Keratinocyte (primary cell): ENCODE measurements at regions not wholly inside any gene's neighbourhood (a gene's known extent, or its start where the extent isn't known, plus 50 kb on each side); places are given as distances from the start of the nearest gene placed in this dataset.

Experiments
- DNase-seq: peaks from one replicate; pipeline ENCODE4 v3.0.0-alpha.2; 2011; ENCODE audit warnings: low read depth, missing footprints, low spot score
- FAIRE-seq: peaks from 2 replicates; lab custom pipeline; 2011; peaks lifted over from hg19 to GRCh38; lab: Jason Lieb, UNC
- H2AFZ ChIP-seq: 2 replicates; pipeline ENCODE4 v1.6.0; 2012; ENCODE audit warnings: low read length, control low read depth, inconsistent platforms; ENCODE audit not compliant: control insufficient read depth
- H3K27ac ChIP-seq: 2 replicates; pipeline ENCODE4 v1.5.1; 2011; ENCODE audit warnings: low read length; ENCODE audit not compliant: control insufficient read depth, insufficient read depth
- H3K27me3 ChIP-seq: 3 replicates; pipeline ENCODE4 v1.6.0; 2011; ENCODE audit warnings: low read length; ENCODE audit not compliant: control insufficient read depth, insufficient read depth; ENCODE audit errors: extremely low read depth
- H3K36me3 ChIP-seq, 2 experiments: 2 replicates in 1 of 2; 3 replicates in 1 of 2; pipeline ENCODE4 v1.5.1; 2011; ENCODE audit warnings: low read length in 2 of 2, mild to moderate bottlenecking in 1 of 2; ENCODE audit not compliant: control insufficient read depth in 2 of 2, insufficient read depth in 2 of 2; ENCODE audit errors: extremely low read depth in 1 of 2
- H3K4me1 ChIP-seq: 3 replicates; pipeline ENCODE4 v1.5.1; 2011; ENCODE audit warnings: low read length; ENCODE audit not compliant: control insufficient read depth, insufficient read depth; ENCODE audit errors: extremely low read depth
- H3K4me2 ChIP-seq: 3 replicates; pipeline ENCODE4 v1.6.0; 2011; ENCODE audit warnings: low read depth, low read length; ENCODE audit not compliant: control insufficient read depth, insufficient read depth; ENCODE audit errors: extremely low read depth
- H3K4me3 ChIP-seq, 3 experiments: fragments of 200-600 bp in 1 of 3; sonication (generic) in 1 of 3; 2 replicates in 2 of 3; 3 replicates in 1 of 3; pipeline ENCODE4 v1.5.1; 2011 to 2016; ENCODE audit warnings: low read length in 3 of 3, mild to moderate bottlenecking in 3 of 3, control low read depth in 2 of 3, inconsistent platforms in 1 of 3, low read depth in 1 of 3, mixed read lengths in 1 of 3, mixed run types in 1 of 3, moderate library complexity in 1 of 3; ENCODE audit not compliant: control insufficient read depth in 2 of 3, insufficient read depth in 2 of 3; ENCODE audit errors: extremely low read depth in 1 of 3
- H3K79me2 ChIP-seq: 2 replicates; pipeline ENCODE4 v1.6.0; 2012; ENCODE audit warnings: low read length; ENCODE audit not compliant: control insufficient read depth, insufficient read depth
- H3K9ac ChIP-seq: 3 replicates; pipeline ENCODE4 v1.6.0; 2011; ENCODE audit warnings: low read length; ENCODE audit not compliant: control insufficient read depth, insufficient read depth; ENCODE audit errors: extremely low read depth
- H3K9me1 ChIP-seq: 3 replicates; pipeline ENCODE4 v1.6.0; 2011; ENCODE audit warnings: low read length; ENCODE audit not compliant: control insufficient read depth, insufficient read depth; ENCODE audit errors: extremely low read depth
- H3K9me3 ChIP-seq: 2 replicates; pipeline ENCODE4 v1.5.1; 2012; ENCODE audit warnings: low read depth, low read length; ENCODE audit not compliant: control insufficient read depth
- H4K20me1 ChIP-seq: 3 replicates; pipeline ENCODE4 v1.6.0; 2011; ENCODE audit warnings: low read length; ENCODE audit not compliant: control insufficient read depth, insufficient read depth; ENCODE audit errors: extremely low read depth
- CTCF ChIP-seq, 3 experiments: IDR thresholded peaks in 1 of 3; conservative IDR thresholded peaks in 1 of 3; optimal IDR thresholded peaks in 1 of 3; 2 replicates in 2 of 3; 3 replicates in 1 of 3; pipeline versions ENCODE3 to v1.5.1; 2011; ENCODE audit warnings: low read length in 3 of 3, mild to moderate bottlenecking in 3 of 3, moderate library complexity in 2 of 3, control low read depth in 1 of 3, inconsistent platforms in 1 of 3; ENCODE audit not compliant: insufficient read depth in 2 of 3; ENCODE audit errors: extremely low read depth in 1 of 3
- EZH2 ChIP-seq: IDR thresholded peaks from one replicate; pipeline ENCODE4 v1.6.1; 2012; ENCODE audit warnings: inconsistent platforms, mild to moderate bottlenecking, low read length, moderate library complexity
- dilution Hi-C: fragments of 300-500 bp; cut with MboI; formaldehyde crosslinking; loops from one replicate; pipeline ENCODE4 v1.7.0; 2020; ENCODE audit warnings: low sequenced_read_pairs; ENCODE audit not compliant: extremely low pct_ligation_motif_present

DNA sequence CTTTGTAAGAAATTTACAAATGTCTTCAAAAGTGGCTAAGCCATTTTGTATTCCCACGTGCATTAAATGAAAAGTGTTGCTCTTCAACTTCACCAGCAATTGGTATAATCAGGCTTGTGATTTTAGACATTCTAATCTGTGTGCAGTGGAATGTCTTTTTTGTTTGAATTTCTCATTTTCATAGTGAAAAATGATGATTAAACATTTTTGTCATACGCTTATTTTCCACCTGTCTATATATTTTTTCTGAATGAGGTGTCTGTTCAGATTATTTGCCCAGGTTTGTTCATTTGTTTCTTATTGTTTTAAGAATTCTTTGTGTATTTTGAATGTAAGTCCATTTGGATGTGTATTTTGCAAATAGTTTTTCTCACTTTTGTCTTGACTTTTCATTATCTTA lies 558.1 kb downstream of the TENT5A start:
- Histone ChIP-seq H2AFZ (no peak overlapping the region), H3K9ac (no peak overlapping the region)

GRCh38 chr6:81172056-81172740 lies 580.3 kb downstream of the TENT5A start:
- Histone ChIP-seq H3K27ac (no peak overlapping the region), H4K20me1 (no peaks in the 10 kb centered on the region), H3K9ac (no peak overlapping the region), H3K79me2 (no peaks in the 10 kb centered on the region), H2AFZ (no peak overlapping the region), H3K4me3 (no peak overlapping the region), H3K36me3 (no peaks in the 10 kb centered on the region), H3K9me1 (no peaks in the 10 kb centered on the region), H3K9me3 (no peaks in the 10 kb centered on the region), H3K4me2 (no peak overlapping the region), H3K4me1 (no peaks in the 10 kb centered on the region), H3K27me3 (no peaks in the 10 kb centered on the region)
- FAIRE-seq: no peak
- DNase-seq: no peak
- TF ChIP-seq EZH2 (no peak), CTCF (optimal IDR thresholded peaks at IDR 0.05 in 1 of 3, IDR thresholded peaks at IDR 0.05 in 1 of 3, conservative IDR thresholded peaks at IDR 0.05 in 1 of 3; ENCODE audit: extremely low read depth in 1 of 3, insufficient read depth in 2 of 3, low read length in 3 of 3) (no peak)
- dilution Hi-C loops: no loop called here

More for the DNA sequence above, 558.1 kb downstream of the TENT5A start:
- Histone ChIP-seq H3K4me1 (no peaks in the 10 kb centered on the region), H3K9me3 (no peaks in the 10 kb centered on the region), H3K36me3 (no peaks in the 10 kb centered on the region), H3K27me3 (no peaks in the 10 kb centered on the region), H3K4me2 (no peak overlapping the region), H4K20me1 (no peaks in the 10 kb centered on the region), H3K4me3 (no peak overlapping the region), H3K9me1 (no peaks in the 10 kb centered on the region), H3K79me2 (no peaks in the 10 kb centered on the region), H3K27ac (no peak overlapping the region)
- no peak for DNase-seq
- dilution Hi-C loops: no loop called here
- no peak for FAIRE-seq
- no peak for TF ChIP-seq EZH2

DNA sequence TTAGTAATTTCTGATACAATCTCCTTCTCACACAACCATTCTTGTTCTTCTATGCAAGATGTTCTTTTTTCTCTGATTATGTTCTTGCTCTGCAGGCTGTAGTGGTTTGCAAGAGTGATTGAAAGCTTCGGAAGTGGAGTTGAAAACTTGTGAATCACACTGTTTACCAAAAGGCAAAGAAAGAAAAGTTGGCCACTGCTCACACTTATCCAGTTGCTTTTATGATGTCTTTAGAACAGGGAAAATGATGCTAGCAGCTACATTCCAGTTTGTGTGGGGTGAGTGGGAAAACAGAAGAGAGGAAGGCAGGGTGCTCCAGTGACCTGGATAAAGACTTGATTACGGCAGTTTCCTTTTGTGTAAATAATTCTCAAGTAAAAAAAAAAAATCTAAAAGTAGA lies 583.3 kb downstream of the TENT5A start:
- Histone ChIP-seq H3K79me2 (no peaks in the 10 kb centered on the region), H3K9ac (no peak overlapping the region), H3K4me3 (no peak overlapping the region), H3K36me3 (no peaks in the 10 kb centered on the region), H3K27me3 (no peaks in the 10 kb centered on the region), H3K4me1 (no peaks in the 10 kb centered on the region), H4K20me1 (no peaks in the 10 kb centered on the region), H2AFZ (no peak overlapping the region), H3K27ac (no peak overlapping the region), H3K4me2 (no peak overlapping the region), H3K9me1 (no peaks in the 10 kb centered on the region), H3K9me3 (no peaks in the 10 kb centered on the region)
- DNase-seq (no peak), FAIRE-seq (no peak)
- dilution Hi-C loops: no loop called here
- TF ChIP-seq CTCF (optimal IDR thresholded peaks at IDR 0.05 in 1 of 3, IDR thresholded peaks at IDR 0.05 in 1 of 3, conservative IDR thresholded peaks at IDR 0.05 in 1 of 3; ENCODE audit: extremely low read depth in 1 of 3, insufficient read depth in 2 of 3, low read length in 3 of 3): no peak
- no peak for TF ChIP-seq EZH2
